ENCODE measurements at regions not wholly inside any gene's neighbourhood (a gene's known extent, or its start where the extent isn't known, plus 50 kb on each side); places are given as distances from the start of the nearest gene placed in this dataset.

DNA sequence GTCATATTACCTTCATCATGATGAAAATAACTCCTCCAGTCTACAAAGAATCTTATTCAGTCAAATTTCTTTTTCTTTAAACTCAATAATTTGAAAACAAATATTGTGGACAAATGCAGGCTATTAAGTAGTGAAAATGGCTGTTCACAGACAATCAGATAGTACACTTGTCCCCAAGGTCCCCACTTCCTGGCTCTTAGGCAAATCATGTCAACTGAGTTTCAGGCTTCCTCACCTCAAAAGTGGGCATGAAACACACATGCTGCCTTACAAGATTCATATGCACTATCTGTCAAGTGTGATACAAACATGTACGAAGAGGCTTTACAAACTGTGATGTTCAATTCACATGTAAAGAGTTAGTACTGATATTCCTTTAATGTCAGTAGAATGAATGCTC lies 385.2 kb upstream of the SEMA6A start:
- peaks cover 0 to 1% (median 0%) of the 10 kb centered on the region in 4 donors for H3K9me3 ChIP-seq (ENCODE audit: control insufficient read depth in 4 of 4, insufficient read depth in 3 of 4, low read length in 3 of 4)
- no peaks in the 10 kb centered on the region for H3K27me3 ChIP-seq (ENCODE audit: control insufficient read depth in 3 of 3, insufficient read depth in 3 of 3, low read length in 2 of 3)
- DNase-seq (no peak), ATAC-seq (ENCODE audit: insufficient read depth, low FRiP score) (no peak)
- no peak overlapping the region for H3K9ac ChIP-seq (ENCODE audit: insufficient read depth in 1 of 2, low read length in 2 of 2)
- 85 to 87% methylated on average over 1 of the region's 1 CpG for WGBS, 2 donors
- TF ChIP-seq, protein P1, sequence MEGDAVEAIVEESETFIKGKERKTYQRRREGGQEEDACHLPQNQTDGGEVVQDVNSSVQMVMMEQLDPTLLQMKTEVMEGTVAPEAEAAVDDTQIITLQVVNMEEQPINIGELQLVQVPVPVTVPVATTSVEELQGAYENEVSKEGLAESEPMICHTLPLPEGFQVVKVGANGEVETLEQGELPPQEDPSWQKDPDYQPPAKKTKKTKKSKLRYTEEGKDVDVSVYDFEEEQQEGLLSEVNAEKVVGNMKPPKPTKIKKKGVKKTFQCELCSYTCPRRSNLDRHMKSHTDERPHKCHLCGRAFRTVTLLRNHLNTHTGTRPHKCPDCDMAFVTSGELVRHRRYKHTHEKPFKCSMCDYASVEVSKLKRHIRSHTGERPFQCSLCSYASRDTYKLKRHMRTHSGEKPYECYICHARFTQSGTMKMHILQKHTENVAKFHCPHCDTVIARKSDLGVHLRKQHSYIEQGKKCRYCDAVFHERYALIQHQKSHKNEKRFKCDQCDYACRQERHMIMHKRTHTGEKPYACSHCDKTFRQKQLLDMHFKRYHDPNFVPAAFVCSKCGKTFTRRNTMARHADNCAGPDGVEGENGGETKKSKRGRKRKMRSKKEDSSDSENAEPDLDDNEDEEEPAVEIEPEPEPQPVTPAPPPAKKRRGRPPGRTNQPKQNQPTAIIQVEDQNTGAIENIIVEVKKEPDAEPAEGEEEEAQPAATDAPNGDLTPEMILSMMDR (IDR thresholded peaks at IDR 0.05; ENCODE audit: control extremely low read depth, extremely low read depth): no peak
- H3K27ac ChIP-seq (ENCODE audit: low read depth in 1 of 2, low read length in 1 of 2): no peak overlapping the region
- no peak overlapping the region for H3K4me3 ChIP-seq
- peaks cover 0 to 2% (median 0%) of the 10 kb centered on the region in 5 donors for H3K4me1 ChIP-seq (ENCODE audit: control insufficient read depth in 5 of 5, insufficient read depth in 5 of 5, low read length in 5 of 5)
- H3K36me3 ChIP-seq (ENCODE audit: control insufficient read depth in 4 of 4, insufficient read depth in 4 of 4, low read length in 4 of 4): no peaks in the 10 kb centered on the region

DNA sequence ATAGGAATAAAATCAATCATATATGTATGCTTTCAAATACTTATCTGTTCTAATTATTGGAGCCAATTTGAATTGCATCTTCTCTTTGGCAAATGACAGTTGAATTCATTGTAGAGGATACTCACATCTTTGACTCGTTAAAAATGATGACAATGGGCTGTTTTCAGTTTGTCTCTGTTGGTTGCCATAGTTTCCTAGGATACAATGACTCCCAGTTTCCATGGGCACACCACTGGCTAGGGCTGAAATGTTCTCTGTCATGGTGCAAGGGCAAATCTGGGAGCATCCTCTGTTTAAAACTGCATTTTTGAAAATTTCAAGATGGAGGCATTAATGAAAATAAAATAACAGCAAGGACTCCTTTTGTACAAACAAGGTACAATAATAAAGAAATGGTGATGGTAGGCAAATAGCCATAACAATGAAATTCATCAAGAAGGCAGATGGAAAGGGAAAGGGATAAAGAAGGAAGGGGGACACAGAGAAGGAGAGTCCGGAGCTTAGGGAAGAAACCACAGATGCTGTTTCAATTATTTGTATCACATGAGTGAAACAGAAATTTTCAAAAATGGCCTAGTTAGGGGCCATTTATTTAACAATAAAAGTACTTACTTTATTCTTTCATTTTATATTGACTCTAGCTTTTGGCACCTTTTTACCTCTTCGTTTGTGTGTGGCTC lies 378.8 kb upstream of the SEMA6A start:
- Histone ChIP-seq H3K9ac (ENCODE audit: insufficient read depth in 1 of 2, low read length in 2 of 2) (no peak overlapping the region), H3K27me3 (ENCODE audit: control insufficient read depth in 3 of 3, insufficient read depth in 3 of 3, low read length in 2 of 3) (no peaks in the 10 kb centered on the region), H3K4me1 (ENCODE audit: control insufficient read depth in 5 of 5, insufficient read depth in 5 of 5, low read length in 5 of 5) (no peaks in the 10 kb centered on the region), H3K4me3 (no peak overlapping the region), H3K36me3 (ENCODE audit: control insufficient read depth in 4 of 4, insufficient read depth in 4 of 4, low read length in 4 of 4) (no peaks in the 10 kb centered on the region), H3K27ac (ENCODE audit: low read depth in 1 of 2, low read length in 1 of 2) (no peak overlapping the region), H3K9me3 (ENCODE audit: control insufficient read depth in 4 of 4, insufficient read depth in 3 of 4, low read length in 3 of 4) (no peaks in the 10 kb centered on the region)
- DNase-seq (no peak), ATAC-seq (ENCODE audit: insufficient read depth, low FRiP score) (no peak)
- TF ChIP-seq, protein P1 (IDR thresholded peaks at IDR 0.05; ENCODE audit: control extremely low read depth, extremely low read depth): no peak
- 70 to 77% methylated on average over 3 of the region's 3 CpGs for whole genome bisulfite sequencing, 2 donors

DNA sequence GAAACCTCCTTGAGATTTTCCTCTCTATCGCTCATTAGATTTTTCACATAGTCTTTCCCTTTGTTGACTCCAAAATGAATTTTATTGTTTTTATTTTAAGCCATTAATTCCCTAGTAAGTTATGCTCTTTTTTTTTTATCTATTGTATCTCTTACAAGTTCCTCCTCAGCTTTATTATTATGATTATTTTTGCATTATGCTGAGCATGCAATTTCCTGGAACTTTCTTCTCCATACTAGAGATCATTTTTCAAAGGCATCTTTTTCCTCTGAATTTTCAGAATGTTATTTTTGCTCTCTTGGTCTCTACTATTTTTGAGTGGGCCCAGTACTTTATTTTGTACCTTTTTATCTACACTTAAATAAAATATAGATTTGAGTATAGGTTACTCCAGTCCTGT lies 376.6 kb upstream of the SEMA6A start:
- ATAC-seq (ENCODE audit: insufficient read depth, low FRiP score) (no peak), DNase-seq (no peak)
- H3K36me3 ChIP-seq (ENCODE audit: control insufficient read depth in 4 of 4, insufficient read depth in 4 of 4, low read length in 4 of 4): no peaks in the 10 kb centered on the region
- H3K9me3 ChIP-seq (ENCODE audit: control insufficient read depth in 4 of 4, insufficient read depth in 3 of 4, low read length in 3 of 4): peaks cover 0 to 4% (median 1%) of the 10 kb centered on the region in 4 donors
- 93 to 100% methylated on average over 1 of the region's 1 CpG for WGBS, 2 donors
- no peak overlapping the region for H3K9ac ChIP-seq (ENCODE audit: insufficient read depth in 1 of 2, low read length in 2 of 2)
- no peaks in the 10 kb centered on the region for H3K27me3 ChIP-seq (ENCODE audit: control insufficient read depth in 3 of 3, insufficient read depth in 3 of 3, low read length in 2 of 3)
- TF ChIP-seq, protein P1 (IDR thresholded peaks at IDR 0.05; ENCODE audit: control extremely low read depth, extremely low read depth): no peak
- H3K4me3 ChIP-seq: no peak overlapping the region
- H3K4me1 ChIP-seq (ENCODE audit: control insufficient read depth in 5 of 5, insufficient read depth in 5 of 5, low read length in 5 of 5): no peaks in the 10 kb centered on the region
- H3K27ac ChIP-seq (ENCODE audit: low read depth in 1 of 2, low read length in 1 of 2): no peak overlapping the region
